ENCODE measurements at regions not wholly inside any gene's neighbourhood (a gene's known extent, or its start where the extent isn't known, plus 50 kb on each side); places are given as distances from the start of the nearest gene placed in this dataset.
"Not testable (repeated sequence)": the region's sequence is repeated elsewhere in the genome, so short reads cannot be mapped to it uniquely, and the experiment has no call there.

- DNase-seq (ENCODE audit: low spot score): no peak
These were observed 319.9 kb downstream of the CBLN4 start for GRCh38 chr20:55685425-55685824.

- DNase-seq (ENCODE audit: low spot score): no peak
These were observed 320.7 kb downstream of the CBLN4 start for GRCh38 chr20:55684578-55684977.

- DNase-seq (ENCODE audit: low spot score): no peak
These were observed 326.2 kb downstream of the CBLN4 start for GRCh38 chr20:55678970-55679667.

- DNase-seq (ENCODE audit: low spot score): no peak
These were observed 327.2 kb downstream of the CBLN4 start for GRCh38 chr20:55678126-55678525.

- DNase-seq (ENCODE audit: low spot score): no peak
These were observed 328.3 kb downstream of the CBLN4 start for GRCh38 chr20:55677011-55677410.

- no peak for DNase-seq (ENCODE audit: low spot score)
These were observed 329.2 kb downstream of the CBLN4 start for GRCh38 chr20:55676097-55676496.

- no peak for DNase-seq (ENCODE audit: low spot score)
These were observed 336.7 kb downstream of the CBLN4 start for GRCh38 chr20:55668631-55669030.

- DNase-seq (ENCODE audit: low spot score): no peak
These were observed 337.4 kb downstream of the CBLN4 start for GRCh38 chr20:55667955-55668354.

GRCh38 chr20:55667024-55667423 lies 338.3 kb downstream of the CBLN4 start:
- DNase-seq (ENCODE audit: low spot score): no peak

GRCh38 chr20:55656231-55656775 lies 349.0 kb downstream of the CBLN4 start:
- no peak for DNase-seq (ENCODE audit: low spot score)

- DNase-seq (ENCODE audit: low spot score): no peak
These were observed 354.5 kb downstream of the CBLN4 start for GRCh38 chr20:55650657-55651360.

- no peak for DNase-seq (ENCODE audit: low spot score)
These were observed 356.1 kb downstream of the CBLN4 start for GRCh38 chr20:55649254-55649653.

GRCh38 chr20:55646851-55647250 lies 358.5 kb downstream of the CBLN4 start:
- DNase-seq (ENCODE audit: low spot score): no peak

- no peak for DNase-seq (ENCODE audit: low spot score)
These were observed 363.8 kb downstream of the CBLN4 start for GRCh38 chr20:55641497-55641896.

GRCh38 chr20:55635870-55636269 lies 369.4 kb downstream of the CBLN4 start:
- DNase-seq (ENCODE audit: low spot score): no peak

GRCh38 chr20:55632592-55632991 lies 372.7 kb downstream of the CBLN4 start:
- DNase-seq (ENCODE audit: low spot score): no peak

GRCh38 chr20:55629143-55629542 lies 376.2 kb downstream of the CBLN4 start:
- not testable (repeated sequence) for DNase-seq (ENCODE audit: low spot score)

- no peak for DNase-seq (ENCODE audit: low spot score)
These were observed 378.6 kb downstream of the CBLN4 start for GRCh38 chr20:55626716-55627115.

GRCh38 chr20:55616367-55616766 lies 389.0 kb downstream of the CBLN4 start:
- no peak for DNase-seq (ENCODE audit: low spot score)

- DNase-seq (ENCODE audit: low spot score): no peak
These were observed 389.5 kb downstream of the CBLN4 start for GRCh38 chr20:55615818-55616217.

GRCh38 chr20:55614220-55614757 lies 391.0 kb downstream of the CBLN4 start:
- no peak for DNase-seq (ENCODE audit: low spot score)

- DNase-seq (ENCODE audit: low spot score): no peak
These were observed 394.6 kb downstream of the CBLN4 start for GRCh38 chr20:55610756-55611155.

- DNase-seq (ENCODE audit: low spot score): no peak
These were observed 399.7 kb downstream of the CBLN4 start for GRCh38 chr20:55605594-55605993.
